Stimulated activated CD4-positive, alpha-beta T cell treated with anti-CD3 and anti-CD28 coated beads, TNF-alpha, amount 100 ng/mL, for 48 hours (primary cell): ENCODE measurements at regions not wholly inside any gene's neighbourhood (a gene's known extent, or its start where the extent isn't known, plus 50 kb on each side); places are given as distances from the start of the nearest gene placed in this dataset.

Experiments
- DNase-seq, 3 donors: peaks; one replicate each; pipeline ENCODE4 v3.0.0-alpha.2; 2020; ENCODE audit warnings: low read depth in 3 of 3

GRCh38 chr7:21142081-21142480 is 285.8 kb upstream of the SP4 start:
- no peak for DNase-seq

- DNase-seq: no peak
Observed at GRCh38 chr7:21146642-21147423, 281.1 kb upstream of the SP4 start.

- no peak for DNase-seq
Observed at GRCh38 chr7:21149809-21150208, 278.1 kb upstream of the SP4 start.

- DNase-seq: no peak
Observed at GRCh38 chr7:21154614-21155013, 273.3 kb upstream of the SP4 start.

GRCh38 chr7:21159506-21159905 is 268.4 kb upstream of the SP4 start:
- DNase-seq: no peak

- DNase-seq: no peak
Observed at GRCh38 chr7:21160401-21160800, 267.5 kb upstream of the SP4 start.

- DNase-seq: no peak
Observed at GRCh38 chr7:21167942-21168341, 259.9 kb upstream of the SP4 start.

- DNase-seq: no peak
Observed at GRCh38 chr7:21169667-21170580, 258.0 kb upstream of the SP4 start.

GRCh38 chr7:21172800-21173199 is 255.1 kb upstream of the SP4 start:
- DNase-seq: no peak

- no peak for DNase-seq
Observed at GRCh38 chr7:21173436-21173835, 254.4 kb upstream of the SP4 start.

GRCh38 chr7:21175714-21176113 is 252.2 kb upstream of the SP4 start:
- no peak for DNase-seq

- DNase-seq: no peak
Observed at GRCh38 chr7:21184942-21185652, 242.8 kb upstream of the SP4 start.

GRCh38 chr7:21185653-21186265 is 242.1 kb upstream of the SP4 start:
- DNase-seq: no peak

- DNase-seq: no peak
Observed at GRCh38 chr7:21191321-21192073, 236.4 kb upstream of the SP4 start.

GRCh38 chr7:21192657-21193056 is 235.2 kb upstream of the SP4 start:
- DNase-seq: no peak

GRCh38 chr7:21193895-21194294 is 234.0 kb upstream of the SP4 start:
- DNase-seq: no peak

- DNase-seq: no peak
Observed at GRCh38 chr7:21194936-21195335, 232.9 kb upstream of the SP4 start.

GRCh38 chr7:21198921-21199320 is 229.0 kb upstream of the SP4 start:
- DNase-seq: no peak

GRCh38 chr7:21200503-21200902 is 227.4 kb upstream of the SP4 start:
- no peak for DNase-seq

GRCh38 chr7:21214657-21215056 is 213.2 kb upstream of the SP4 start:
- no peak for DNase-seq

- no peak for DNase-seq
Observed at GRCh38 chr7:21215307-21215706, 212.6 kb upstream of the SP4 start.
